GM21723 (cell line): ENCODE measurements at regions not wholly inside any gene's neighbourhood (a gene's known extent, or its start where the extent isn't known, plus 50 kb on each side); places are given as distances from the start of the nearest gene placed in this dataset.

Experiments used
- ATAC-seq: cut with Tn5 transposase; IDR thresholded peaks from one replicate; pipeline ENCODE4 v1.9.1; 2021; ENCODE audit warnings: mild to moderate bottlenecking, moderate library complexity; ENCODE audit not compliant: unreplicated experiment

DNA sequence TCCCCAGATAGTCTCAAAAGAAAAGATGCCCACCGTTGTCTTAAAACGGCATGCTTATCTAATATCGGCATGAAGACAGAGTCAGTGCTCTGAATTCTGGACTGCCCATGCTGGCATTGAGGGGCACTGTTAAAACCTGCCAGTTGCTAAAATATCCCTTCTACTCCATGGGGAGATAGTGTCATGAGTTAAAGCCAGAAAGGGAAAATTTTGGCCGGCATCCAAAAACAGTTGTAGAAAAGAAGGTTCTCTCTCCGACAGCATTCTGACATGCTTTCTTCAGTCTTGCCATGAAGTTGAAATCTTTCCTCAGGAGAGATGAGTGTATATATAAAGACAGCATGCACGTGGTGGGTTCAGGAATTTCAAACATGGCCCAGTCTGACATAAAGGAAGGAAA is 401.3 kb upstream of the PIK3C3 start:
- ATAC-seq, result no peak

DNA sequence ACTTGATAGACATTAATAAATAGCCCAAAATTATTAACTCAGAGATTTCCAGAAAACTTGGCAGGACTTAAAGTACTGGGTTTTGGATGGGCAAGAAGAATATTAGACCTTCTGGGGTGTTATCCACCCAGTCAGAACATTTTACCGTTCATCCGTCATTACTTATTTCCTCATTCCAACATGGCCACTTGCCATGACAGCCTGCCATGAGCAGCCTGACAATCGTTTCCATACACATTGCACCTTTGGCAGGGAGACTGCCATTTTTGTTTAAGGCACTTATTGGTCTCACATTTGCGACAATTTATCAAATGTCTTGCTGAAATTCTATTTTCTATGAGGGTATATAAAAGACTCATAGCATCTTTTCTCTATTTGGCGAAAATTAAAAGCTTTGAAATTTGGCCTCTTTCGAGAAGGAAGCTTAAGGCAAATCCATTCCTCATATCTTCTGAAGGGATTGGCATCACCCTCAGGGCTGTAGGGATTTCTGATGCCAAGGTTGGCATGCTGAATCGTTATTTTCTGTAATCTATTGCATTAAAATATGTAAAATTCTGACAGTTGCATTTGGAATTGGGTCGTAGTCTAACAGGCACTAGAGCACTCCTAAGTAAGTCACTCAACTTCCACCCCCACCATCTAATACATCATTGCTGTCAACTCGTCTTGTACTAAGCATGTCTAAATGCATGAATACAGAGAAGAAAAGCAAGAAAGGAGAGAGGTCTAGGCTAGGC is 406.3 kb upstream of the PIK3C3 start:
- no peak for ATAC-seq

DNA sequence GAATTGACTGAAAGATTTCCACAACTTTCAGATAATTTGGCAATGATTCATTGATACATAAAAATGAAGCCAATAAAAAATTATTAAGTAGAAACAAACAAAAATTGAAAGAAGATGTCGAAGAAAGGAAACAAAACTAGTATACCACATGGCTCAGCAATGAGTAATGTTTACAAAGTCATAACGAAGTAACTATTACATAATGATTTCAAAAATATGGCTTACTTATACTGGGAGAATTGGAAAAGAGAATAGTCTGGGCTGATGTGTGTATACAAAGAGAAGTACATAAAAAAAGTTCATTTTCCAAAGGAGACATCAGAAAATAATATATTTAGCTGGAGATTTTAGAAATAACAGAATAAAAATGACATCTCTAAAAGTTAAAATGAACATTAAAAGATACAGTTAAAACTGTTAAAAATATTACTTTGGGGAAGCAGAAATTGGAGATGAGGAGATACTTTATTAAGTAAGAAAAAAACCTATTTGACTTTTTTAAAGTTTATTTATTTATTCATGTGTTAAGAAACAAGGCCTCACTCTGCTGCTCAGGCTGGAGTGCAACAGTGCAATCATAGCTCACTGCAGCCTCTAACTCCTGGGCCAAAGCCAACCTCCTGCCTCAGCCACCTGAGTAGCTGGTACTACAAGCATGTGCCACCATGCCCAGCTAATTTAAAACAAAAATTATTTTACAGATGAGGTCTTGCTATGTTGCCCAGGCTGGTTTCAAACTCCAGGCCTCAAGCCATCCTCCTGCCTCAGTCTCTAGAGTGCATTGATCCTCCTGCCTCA is 409.7 kb upstream of the PIK3C3 start:
- ATAC-seq, result no peak

DNA sequence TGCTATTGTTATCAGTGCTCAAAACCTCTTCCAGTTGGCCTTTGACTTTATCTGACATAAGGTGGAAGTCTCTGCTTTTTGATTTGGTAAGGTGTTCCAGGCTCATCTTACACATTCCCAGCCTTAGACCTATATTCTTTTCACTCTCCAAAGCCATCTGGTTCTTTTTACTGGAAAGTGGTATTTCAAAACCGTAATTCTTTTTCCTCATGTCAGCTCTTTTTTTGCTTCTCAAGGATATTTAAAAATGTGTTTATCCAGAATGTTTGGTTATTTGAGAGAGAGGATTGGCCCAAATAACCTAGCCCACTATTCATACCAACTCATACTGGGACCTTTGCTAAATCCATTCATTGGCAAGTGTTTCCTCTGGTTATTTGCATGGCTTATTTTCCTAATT is 411.2 kb upstream of the PIK3C3 start:
- no peak for ATAC-seq

DNA sequence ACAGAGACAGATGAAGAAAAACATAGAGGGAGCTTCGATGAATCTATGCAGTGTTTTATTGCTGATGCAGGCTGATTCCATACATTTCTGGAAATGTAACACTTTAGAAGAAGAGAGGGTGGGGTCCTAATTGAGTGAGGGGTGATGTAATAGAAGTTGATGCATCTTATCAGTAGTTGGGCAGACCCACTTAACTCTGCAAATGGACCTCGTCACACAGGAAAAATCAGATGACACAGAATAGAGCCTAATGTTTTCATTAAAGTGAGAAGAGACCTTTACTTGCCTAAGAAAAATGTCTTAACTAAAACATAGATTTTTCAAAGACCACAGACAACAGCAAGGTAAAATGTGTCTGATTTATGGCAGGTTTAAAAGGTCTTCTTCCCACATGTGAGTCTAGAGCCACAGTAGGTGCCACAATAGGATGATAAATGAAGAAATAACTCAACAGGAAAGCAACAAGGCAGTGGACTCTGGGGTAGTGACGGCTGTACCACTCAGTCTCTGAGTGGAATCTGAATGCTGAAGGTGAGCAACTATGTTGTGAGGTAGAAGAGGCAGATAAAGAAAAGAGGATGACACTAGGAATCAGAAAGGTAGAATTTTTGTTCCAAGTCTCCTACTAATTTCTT is 414.7 kb upstream of the PIK3C3 start:
- ATAC-seq, result no peak

DNA sequence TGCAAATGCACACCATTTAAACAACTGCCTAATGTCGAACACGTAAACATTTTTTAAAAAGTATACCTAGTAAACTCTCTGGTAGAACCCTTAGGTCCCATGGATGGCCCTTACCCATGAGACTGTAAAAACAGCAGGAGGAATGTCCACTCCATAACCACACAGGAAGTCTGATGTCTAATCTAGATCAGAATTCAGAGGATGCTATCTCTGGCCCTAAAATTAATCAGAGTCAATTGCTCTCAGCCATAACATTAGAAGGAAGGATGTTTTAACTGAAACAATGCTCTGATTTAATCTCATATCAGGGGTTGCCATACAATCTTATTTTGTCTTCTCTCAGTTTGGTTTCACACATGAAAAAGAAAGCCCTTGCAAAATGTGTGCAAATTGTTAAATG is 416.3 kb upstream of the PIK3C3 start:
- no peak for ATAC-seq

DNA sequence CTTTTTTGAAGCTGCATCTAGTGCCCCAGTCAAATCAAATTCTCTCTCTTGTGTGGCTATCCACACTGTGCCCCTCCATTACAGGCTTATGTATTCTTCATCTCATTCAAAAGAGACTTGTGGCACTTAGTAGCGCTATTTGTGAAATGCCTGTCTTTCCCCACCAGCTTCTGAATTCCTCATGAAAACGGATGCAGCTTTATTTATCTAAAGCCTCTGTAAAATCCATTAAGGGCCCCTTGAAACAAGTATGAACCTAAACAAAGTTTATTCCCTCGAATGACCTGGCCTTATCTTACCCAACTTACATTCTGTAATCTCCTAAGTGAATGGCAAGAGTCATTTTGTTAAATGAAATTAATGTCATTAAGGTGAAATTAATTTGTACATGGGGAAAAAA is 417.4 kb upstream of the PIK3C3 start:
- no peak for ATAC-seq

DNA sequence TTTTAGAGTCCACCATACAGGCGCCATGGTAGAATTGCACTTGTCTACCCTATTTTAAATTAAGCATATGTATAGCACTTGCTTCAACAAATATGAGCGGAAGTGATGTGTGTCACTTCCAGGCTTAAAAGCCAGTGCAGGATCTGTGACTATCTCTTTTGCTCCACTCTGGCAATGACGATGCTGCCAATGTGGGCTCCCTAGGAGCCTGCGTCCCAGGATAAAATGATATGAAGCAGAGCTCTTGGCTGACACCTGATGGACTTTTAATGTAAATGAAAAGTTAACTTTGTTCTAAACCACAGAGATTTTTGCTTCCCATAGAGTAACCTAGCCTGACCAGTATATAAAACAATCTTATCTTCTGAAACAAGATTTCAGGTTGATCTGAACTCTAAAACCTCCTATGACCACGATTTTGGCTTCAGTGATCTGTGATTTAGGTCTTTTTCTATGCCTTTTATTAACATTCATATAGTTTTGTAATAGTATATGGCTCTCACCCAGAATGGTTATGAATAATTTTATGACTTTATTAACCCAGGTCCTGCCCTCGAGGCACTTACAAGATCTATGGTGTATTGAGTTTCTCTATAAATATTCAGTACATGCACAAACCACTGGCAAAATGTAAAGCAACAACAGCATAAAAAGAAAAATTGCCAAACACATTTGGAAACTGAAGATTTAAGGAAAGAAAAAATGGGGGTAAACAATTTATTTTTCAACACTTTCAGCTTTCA is 422.5 kb upstream of the PIK3C3 start:
- ATAC-seq, result no peak

DNA sequence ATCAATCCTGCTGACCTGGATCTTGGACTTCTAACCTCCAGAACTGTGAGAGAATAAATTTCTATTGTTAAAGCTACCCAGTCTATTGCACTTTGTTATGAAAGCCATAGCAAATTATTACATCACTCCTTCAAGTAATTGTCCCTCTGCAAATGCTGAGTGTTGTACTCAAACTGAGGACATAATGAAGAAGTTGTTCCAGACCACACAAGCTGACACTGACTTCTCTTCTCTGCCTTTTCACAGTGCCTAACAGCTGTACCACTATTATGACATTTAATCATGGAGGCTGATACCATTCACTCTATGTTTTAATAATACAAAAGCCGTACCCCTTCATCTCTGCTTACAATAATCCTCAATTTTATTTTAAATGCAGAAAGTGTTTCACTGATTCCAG is 424.1 kb upstream of the PIK3C3 start:
- no peak for ATAC-seq

DNA sequence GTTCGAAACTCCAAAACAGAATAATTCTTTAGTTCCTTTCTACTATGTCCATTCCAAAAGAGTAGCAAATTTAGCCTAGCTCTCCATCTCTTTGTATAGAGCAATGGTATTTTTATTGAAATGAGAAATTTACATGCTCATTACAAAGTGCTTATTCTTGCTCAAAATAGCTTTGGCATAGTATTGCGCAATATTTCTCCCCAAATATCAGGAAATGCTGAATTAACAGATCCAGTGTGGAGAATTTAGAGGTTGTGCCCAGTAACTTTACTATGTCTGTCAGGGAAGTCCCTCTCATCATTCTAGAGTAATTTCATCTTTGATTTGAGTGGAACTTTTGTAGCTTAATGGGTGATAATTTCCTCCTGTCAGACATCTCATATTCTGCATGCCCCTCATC is 425.9 kb upstream of the PIK3C3 start:
- ATAC-seq, result no peak

DNA sequence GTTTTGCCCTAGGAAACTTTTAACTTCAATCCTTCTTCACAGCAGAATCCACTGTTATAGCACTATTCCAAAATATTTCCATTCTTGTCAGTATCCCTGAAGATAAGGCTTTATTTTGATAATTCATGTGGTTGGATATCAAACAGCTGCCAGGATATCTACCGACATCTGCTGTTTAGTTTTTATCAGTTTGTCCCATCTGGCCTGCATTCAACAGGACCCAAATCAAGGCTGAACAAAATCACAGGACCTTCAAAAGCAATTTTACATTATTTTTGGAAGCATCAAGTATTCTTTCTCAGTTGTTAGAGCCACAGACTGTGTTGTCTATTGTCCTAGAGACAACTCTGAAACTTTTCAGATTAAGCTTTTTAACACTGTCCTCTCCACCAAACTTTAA is 429.0 kb upstream of the PIK3C3 start:
- no peak for ATAC-seq

DNA sequence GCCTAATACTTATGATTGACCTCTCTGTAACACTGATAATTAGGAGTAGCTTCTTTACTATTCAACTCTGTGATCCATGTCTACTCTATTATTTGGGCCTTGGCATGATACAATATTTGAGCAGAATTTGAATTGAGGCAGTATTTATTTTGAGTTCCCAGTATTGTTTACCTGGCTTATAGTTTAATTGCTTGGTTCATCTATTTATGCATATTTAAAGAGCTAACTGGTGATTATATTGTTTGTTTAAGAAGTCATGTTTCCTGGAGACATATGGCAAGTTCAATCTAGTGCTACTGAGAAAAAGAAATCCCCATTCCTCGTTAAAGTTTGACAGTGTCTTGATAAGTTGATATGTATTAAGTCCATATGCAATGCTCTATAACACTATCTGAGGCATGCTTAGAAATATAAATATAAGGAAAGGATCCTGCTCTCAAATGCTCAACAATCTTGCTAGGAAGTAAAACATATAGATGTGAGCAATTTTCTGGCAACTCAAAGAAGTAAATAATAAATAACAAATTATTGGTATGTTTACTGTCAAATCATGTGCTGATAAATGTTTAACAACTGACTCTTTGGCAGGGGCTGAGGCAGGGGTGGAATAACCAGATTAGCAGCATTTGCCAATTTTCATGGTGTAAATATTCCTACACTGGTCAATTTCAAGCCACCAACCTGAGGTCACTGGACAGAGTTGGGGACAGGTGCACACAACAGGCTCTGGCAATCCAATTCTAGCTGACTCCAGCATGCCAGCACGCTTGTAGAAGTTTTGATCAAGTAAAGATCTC is 430.2 kb upstream of the PIK3C3 start:
- no peak for ATAC-seq

DNA sequence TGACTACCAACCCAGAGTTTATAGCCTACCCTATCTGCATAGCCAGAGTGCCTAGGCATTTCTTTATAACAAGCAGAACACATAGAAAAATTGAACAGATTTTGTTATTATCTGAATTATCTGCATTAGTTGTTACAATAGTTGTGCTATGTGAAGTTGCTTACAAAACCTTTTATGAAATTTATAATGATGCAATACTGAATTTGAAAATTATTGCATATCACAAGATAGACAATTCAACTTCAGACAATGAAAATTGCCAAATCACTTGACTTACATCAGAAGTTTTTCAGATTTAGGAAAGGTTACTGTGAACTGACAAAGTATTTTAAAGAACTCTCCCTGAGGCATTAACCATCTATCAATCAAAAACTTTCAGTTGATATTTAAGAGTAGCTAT is 437.9 kb upstream of the PIK3C3 start:
- ATAC-seq, result no peak

DNA sequence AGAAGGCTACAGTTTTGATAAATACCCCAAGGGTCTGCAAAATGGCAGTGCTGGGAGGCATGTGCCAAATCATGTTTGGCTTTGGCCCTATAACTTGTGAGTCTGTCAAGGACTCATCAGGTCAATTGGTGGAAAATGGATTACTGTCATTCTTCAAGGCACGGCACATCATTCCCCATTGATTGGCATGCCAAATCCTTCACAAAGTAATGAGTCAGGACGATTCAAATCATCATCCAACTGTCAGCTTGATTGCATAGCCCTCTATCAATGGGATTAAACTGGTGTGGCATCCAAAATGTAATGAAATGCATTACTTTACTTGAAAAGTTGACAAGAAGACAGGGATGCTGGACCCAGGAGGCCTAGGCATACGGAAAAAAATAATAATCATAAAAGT is 441.6 kb upstream of the PIK3C3 start:
- ATAC-seq, result no peak

DNA sequence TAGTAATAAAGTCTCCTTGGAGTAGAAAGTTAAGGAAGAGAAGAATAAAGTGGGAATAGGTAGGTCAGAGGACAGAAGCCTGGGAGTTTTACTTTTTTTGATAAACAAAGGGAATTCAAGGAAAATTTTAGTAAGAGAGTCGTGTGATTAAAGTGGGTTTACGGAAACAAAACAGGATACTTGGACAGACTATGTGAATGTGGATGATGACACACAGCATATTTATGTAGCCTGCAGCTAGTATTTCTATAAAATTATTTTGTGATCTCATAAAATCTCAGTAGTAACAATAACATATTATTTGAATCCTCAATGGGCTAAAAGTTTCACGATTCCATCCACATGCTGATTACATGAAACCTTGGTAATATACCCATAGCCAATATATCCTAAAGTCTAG is 450.7 kb upstream of the PIK3C3 start:
- ATAC-seq, result no peak

DNA sequence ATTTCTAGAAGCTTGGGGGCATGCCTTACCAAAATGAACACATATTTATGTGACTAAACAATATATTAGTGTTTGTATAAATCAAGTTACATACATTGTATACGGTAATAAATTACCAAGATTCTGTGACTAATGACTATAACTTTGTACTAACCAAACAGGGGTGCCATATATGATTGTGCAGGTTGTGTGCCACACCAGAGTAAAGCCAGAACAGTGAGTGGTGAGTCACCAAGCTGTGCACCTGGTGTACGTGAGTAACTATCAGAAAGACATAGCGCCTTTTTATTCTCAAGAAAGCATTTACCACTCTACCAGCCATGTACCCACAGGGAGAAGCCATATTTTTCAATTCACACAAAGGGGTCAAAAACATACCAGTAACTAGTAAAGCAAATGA is 453.2 kb upstream of the PIK3C3 start:
- ATAC-seq, result no peak

DNA sequence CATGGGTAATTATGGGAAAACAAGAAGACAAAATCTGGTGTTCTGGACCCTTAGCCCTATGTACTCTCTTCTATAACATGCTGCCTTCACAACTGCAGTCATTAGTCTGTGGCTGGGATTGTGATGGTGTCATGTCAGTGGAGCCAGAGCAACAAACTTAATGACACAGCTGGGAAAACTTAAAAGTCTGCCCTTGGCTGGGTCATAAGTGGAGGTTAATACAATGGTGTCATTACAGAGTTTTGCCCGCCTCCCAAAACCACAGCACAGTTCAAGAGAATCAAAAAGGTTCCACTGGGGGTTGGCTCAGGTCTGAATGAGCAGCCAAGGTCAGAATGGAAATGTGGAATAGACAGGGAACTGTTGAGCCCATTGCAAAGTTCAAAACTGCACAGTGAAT is 455.7 kb upstream of the PIK3C3 start:
- no peak for ATAC-seq

DNA sequence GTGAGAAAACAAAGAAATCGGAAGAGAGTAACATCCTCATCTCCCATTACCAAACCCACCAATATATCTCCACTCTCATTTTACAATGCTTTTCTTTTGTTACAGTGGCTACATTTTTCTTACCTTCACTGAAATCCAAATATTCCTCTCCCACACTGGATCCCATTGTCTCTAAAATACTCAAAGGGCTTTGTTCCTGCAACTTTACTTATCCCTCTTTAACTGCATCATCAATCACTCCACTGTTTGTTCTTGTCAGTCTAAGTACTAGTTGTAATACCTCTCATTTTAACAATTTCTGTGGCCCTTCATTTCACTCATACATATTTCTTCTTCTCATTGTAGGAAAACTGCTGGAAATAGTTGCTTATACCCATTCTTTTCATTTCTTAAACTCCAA is 464.2 kb upstream of the PIK3C3 start:
- ATAC-seq, result no peak

DNA sequence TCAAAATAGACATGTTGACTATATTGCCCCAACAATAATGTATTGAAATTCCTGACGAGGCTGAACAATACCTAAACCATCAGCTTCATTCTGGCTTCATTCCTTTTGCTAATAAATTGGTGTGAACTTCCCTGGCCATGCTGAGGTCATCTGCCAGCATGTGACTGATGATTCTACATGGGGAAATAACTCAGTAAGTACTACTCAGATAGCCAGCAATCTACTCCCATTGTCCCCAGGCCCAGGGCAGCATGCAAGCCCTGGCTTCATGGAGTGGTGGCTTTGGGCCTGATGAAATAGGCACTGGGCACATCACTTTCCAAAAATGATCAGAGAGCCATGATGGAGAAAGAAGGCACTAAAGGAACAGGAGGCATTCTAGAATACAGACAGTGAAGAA is 468.5 kb upstream of the PIK3C3 start:
- ATAC-seq, result no peak

DNA sequence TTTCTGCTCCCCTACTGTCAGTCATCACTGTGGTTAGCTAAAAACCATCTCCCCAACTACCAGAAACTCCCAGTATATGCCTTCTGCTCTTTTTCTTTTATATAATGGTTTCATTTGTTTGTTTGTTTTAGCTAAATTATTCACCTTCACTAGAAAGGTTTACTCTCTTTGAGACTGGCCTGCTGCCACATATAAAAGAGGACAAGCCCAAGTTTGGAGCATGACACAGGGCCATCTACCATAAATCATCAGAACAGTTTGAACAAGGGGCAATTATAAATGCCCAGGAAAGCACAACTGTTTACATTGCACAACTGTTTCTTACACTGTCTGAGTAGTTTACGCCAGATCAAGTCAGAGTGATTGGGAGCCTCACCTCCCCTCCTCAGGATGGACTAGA is 471.0 kb upstream of the PIK3C3 start:
- ATAC-seq, result no peak

DNA sequence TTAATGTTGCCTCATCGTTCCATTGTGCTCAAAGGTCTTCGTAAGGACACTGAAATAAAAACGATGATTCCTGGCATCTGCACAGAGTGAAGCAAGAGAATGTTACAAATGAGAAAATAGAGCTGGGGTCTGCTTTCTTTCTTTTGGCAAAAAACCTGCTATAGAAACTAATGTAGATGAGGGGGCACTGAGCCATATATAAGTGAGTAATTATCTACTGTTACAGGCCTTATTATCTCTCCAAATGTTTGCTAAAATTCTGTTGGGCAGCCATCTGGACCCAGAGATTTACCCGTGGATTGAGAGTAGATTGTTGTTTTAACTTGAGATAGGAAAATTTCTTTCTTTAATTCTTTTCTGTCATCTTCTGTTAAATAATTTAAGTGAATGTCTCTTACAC is 472.5 kb upstream of the PIK3C3 start:
- no peak for ATAC-seq
